ENCODE measurements at regions not wholly inside any gene's neighbourhood (a gene's known extent, or its start where the extent isn't known, plus 50 kb on each side); places are given as distances from the start of the nearest gene placed in this dataset.
"Not testable (repeated sequence)": the region's sequence is repeated elsewhere in the genome, so short reads cannot be mapped to it uniquely, and the experiment has no call there.

GRCh38 chrX:6990552-6991193, 156.8 kb upstream of the STS start:
- no peak for DNase-seq (ENCODE audit: low spot score)
- in situ Hi-C loops (cut with HindIII; ENCODE audit: low sequenced_read_pairs) = no loop called here

DNA sequence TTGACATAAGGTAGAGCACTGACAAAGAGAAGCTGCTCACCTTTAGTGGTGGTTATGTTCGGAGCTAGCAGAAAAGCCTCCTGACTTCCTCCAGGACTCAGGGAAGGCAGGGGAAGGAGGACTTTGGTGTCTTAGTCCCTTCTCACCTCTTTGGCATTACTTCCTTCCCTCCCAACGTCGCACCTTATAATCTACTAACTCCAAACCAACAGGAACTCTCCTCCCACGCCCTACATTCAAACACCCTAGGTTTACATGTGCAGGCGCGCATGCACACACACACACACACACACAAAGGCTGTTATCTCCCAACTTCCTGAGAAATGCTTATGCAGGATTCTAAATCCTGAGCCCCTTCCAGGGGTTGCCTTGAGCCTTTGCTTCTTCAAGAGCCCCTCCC, 157.7 kb upstream of the STS start:
- no peak for DNase-seq (ENCODE audit: low spot score)
- in situ Hi-C loops (cut with HindIII; ENCODE audit: low sequenced_read_pairs) = no loop called here

DNA sequence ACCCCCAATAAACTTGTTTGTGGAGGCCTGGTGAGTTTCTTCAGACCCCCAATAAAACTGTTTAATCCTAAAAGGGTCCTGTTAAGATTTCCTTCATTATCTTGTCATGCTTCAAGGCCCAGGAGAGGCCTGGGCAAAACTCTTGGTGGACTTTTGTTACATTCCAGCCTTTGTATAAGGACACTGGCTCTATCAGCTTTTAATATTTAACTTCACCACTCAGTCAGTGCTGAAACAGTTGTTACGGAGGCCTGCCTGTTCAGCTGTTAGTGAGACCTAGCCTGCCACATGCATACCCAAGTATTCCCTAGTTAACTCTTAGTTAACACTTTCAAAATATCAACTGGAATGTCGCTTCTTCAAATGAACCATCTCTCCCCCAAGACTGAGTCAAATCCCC, 158.8 kb upstream of the STS start:
- in situ Hi-C loops (cut with HindIII; ENCODE audit: low sequenced_read_pairs); DNase-seq (ENCODE audit: low spot score): not testable (repeated sequence)

GRCh38 chrX:6986915-6987314, 160.6 kb upstream of the STS start:
- in situ Hi-C loops (cut with HindIII; ENCODE audit: low sequenced_read_pairs) = no loop called here
- DNase-seq (ENCODE audit: low spot score) = no peak

DNA sequence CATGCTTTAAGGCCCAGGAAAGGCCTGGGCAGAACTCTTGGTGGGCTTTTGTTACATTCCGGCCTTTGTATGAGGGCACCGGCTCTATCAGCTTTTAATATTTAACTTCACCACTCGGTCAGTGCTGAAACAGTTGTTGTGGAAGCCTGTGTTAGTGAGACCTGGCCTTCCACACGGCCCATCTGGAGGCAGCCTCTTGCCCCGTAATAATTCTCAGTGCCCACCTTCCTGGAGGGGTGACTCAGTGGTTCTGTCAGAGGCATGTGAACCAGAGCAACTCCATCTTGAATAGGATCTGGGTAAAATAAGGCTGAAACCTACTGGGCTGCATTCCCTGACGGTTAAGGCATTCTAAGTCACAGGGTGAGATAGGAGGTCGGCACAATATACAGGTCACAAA, 162.0 kb upstream of the STS start:
- in situ Hi-C loops (cut with HindIII; ENCODE audit: low sequenced_read_pairs) = no loop called here
- no peak for DNase-seq (ENCODE audit: low spot score)

GRCh38 chrX:6983207-6983955, 164.1 kb upstream of the STS start:
- no peak for DNase-seq (ENCODE audit: low spot score)
- in situ Hi-C loops (cut with HindIII; ENCODE audit: low sequenced_read_pairs) = no loop called here

GRCh38 chrX:6981718-6982406, 165.7 kb upstream of the STS start:
- DNase-seq (ENCODE audit: low spot score) = no peak
- in situ Hi-C loops (cut with HindIII; ENCODE audit: low sequenced_read_pairs) = no loop called here

DNA sequence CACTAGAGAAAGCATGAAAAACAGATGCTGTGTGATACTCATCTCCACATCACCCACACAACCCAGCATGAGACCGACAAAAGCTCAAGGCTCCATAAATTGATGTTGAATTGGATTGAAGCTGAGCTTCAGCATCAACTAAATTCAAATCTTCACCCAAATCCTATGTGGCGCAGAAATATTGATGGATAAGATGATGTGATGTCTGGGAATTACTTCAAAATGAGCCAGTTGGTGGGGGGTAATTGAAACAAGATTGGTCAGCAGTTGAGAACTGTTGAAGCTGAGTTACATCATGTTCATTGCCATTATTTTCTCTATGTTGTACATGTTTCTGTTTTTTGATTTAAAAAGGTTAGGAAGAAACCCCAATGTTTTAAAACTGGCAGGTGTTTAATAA, 166.5 kb upstream of the STS start:
- no peak for DNase-seq (ENCODE audit: low spot score)
- in situ Hi-C loops (cut with HindIII; ENCODE audit: low sequenced_read_pairs) = no loop called here

DNA sequence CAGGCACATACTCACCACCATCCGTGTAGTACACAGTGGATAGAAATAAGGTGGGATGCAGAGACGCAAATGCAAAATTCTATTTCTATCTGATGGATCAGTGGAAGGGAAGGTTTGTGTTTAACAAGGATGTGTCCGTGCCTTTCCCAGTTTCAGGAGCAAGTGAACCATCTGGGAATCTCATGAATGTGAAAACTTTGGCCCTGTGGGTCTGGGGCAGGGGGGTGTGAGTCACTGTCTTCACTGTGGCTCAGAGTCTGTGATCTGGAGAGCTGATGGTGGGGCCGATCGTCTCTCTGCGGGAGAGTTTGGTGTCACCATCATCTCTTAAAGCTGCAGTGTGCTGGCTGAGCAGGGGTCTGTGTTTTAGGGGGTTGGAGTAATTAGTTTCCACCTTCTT, 179.3 kb upstream of the STS start:
- DNase-seq (ENCODE audit: low spot score) = no peak
- in situ Hi-C loops (cut with HindIII; ENCODE audit: low sequenced_read_pairs) = no loop called here

GRCh38 chrX:6965729-6966128, 181.8 kb upstream of the STS start:
- DNase-seq (ENCODE audit: low spot score) = no peak
- in situ Hi-C loops (cut with HindIII; ENCODE audit: low sequenced_read_pairs) = no loop called here

DNA sequence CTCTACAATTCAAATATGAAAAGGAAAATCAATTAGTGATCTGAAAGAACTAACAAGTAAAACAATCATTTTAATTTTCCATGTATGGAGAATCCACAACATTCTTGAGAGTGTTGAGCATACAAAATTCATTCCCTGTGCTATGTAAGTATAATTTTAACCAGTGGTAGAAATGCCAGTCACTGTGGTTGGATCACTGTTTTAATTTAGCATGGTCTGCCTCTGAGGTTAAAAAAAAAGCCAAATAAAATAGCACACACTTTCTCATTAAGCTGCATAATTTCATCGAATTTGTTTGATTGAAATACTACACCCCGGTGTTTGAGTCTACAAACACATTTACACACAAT, 185.5 kb upstream of the STS start:
- in situ Hi-C loops (cut with HindIII; ENCODE audit: low sequenced_read_pairs) = no loop called here
- DNase-seq (ENCODE audit: low spot score) = no peak

GRCh38 chrX:6961286-6962005, 186.1 kb upstream of the STS start:
- in situ Hi-C loops (cut with HindIII; ENCODE audit: low sequenced_read_pairs) = no loop called here

DNA sequence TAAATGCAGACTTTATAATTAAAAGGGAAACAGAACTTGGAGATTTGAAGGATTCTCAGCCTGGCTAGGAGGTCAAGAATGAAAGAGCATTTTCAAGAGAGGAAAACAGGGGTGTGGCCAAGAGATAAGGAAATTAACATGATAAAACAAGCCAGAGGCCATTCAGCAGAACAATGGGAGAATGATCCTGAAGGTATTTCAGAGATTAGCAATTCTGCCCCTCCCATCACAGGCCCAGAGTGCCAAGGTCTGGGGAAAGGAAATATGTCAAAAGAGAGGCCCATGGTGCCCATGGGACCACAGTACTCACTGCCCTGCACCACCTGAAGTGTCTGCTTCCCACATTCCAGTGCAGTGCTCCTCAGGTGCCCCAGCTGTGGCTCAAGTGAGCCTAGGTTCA, 188.5 kb upstream of the STS start:
- no peak for DNase-seq (ENCODE audit: low spot score)
- in situ Hi-C loops (cut with HindIII; ENCODE audit: low sequenced_read_pairs) = no loop called here

More at GRCh38 chrX:6961286-6962005, 186.1 kb upstream of the STS start:
- DNase-seq (ENCODE audit: low spot score) = no peak

- no peak for DNase-seq (ENCODE audit: low spot score)
- in situ Hi-C loops (cut with HindIII; ENCODE audit: low sequenced_read_pairs) = no loop called here
These were observed 192.7 kb upstream of the STS start for GRCh38 chrX:6954836-6955235.

- no peak for DNase-seq (ENCODE audit: low spot score)
- in situ Hi-C loops (cut with HindIII; ENCODE audit: low sequenced_read_pairs) = no loop called here
These were observed 201.3 kb upstream of the STS start for GRCh38 chrX:6946168-6946567.

GRCh38 chrX:6941041-6941440, 206.5 kb upstream of the STS start:
- in situ Hi-C loops (cut with HindIII; ENCODE audit: low sequenced_read_pairs) = no loop called here
- DNase-seq (ENCODE audit: low spot score) = no peak

- DNase-seq (ENCODE audit: low spot score); in situ Hi-C loops (cut with HindIII; ENCODE audit: low sequenced_read_pairs): not testable (repeated sequence)
These were observed 214.6 kb upstream of the STS start for GRCh38 chrX:6932942-6933341.

DNA sequence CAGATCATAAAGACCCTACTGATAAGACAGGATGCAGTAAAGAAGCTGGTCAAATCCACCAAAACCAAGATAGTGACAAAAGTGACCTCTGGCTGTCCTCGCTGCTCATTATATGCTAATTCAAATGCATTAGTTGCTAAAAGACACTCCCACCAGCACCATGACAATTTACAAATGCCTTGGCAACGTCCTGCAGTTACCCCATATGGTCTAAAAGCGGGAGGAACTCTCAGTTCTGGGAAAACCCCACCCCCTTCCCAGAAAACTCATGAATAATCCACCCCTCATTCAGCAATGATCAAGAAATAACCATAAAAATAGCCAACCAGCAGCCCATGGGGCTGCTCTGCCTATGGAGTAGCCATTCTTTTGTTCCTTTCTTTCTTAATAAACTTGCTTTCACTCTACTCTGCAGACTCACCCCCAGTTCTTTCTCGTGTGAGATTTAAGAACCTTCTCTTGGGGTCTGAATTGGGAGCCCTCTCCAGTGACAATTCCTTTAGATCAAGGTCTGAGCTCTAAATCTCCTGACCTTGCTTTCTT, 217.1 kb upstream of the STS start:
- in situ Hi-C loops (cut with HindIII; ENCODE audit: low sequenced_read_pairs) = no loop called here
- DNase-seq (ENCODE audit: low spot score) = no peak

- in situ Hi-C loops (cut with HindIII; ENCODE audit: low sequenced_read_pairs) = no loop called here
- DNase-seq (ENCODE audit: low spot score) = no peak
These were observed 223.0 kb upstream of the STS start for GRCh38 chrX:6924443-6925077.

Measured in G401 (cell line).